Left forelimb (tissue), 1 donor: ENCODE measurements at regions not wholly inside any gene's neighbourhood (a gene's known extent, or its start where the extent isn't known, plus 50 kb on each side); places are given as distances from the start of the nearest gene placed in this dataset.
"Not testable (repeated sequence)": the region's sequence is repeated elsewhere in the genome, so short reads cannot be mapped to it uniquely, and the experiment has no call there.

Source experiments
- DNase-seq: peaks from one replicate; pipeline ENCODE4 v3.0.0-alpha.2; 2018; ENCODE audit warnings: low spot score

GRCh38 chr10:133785846-133786602 lies 159.4 kb upstream of the FRG2B start:
- peak; percentile 0 for DNase-seq

- not testable (repeated sequence) for DNase-seq
Measured at GRCh38 chr10:133785178-133785577, 158.6 kb upstream of the FRG2B start.

GRCh38 chr10:133765308-133765707 lies 138.7 kb upstream of the FRG2B start:
- not testable (repeated sequence) for DNase-seq

DNA sequence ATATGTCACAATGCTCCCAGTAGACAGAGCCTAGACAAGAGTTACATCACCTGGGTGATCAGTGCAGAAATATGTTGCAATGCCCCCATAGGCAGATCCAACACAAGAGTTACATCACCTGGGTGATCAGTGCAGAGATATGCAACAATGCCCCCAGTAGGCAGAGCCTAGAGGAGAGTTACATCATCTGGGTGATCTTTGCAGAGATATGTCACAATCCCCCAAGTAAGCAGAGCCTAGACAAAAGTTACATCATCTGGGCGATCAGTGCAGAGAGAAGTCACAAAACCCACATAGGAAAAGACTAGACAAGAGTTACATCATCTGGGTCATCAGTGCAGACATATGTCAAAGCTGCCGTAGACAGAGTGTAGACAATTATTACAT lies 138.2 kb upstream of the FRG2B start:
- DNase-seq = not testable (repeated sequence)

GRCh38 chr10:133763875-133764822 lies 137.6 kb upstream of the FRG2B start:
- DNase-seq = peak; percentile 11

GRCh38 chr10:133763190-133763589 lies 136.6 kb upstream of the FRG2B start:
- DNase-seq = not testable (repeated sequence)

- not testable (repeated sequence) for DNase-seq
Measured at GRCh38 chr10:133753545-133753944, 127.0 kb upstream of the FRG2B start.
